ENCODE measurements at regions not wholly inside any gene's neighbourhood (a gene's known extent, or its start where the extent isn't known, plus 50 kb on each side); places are given as distances from the start of the nearest gene placed in this dataset.

DNA sequence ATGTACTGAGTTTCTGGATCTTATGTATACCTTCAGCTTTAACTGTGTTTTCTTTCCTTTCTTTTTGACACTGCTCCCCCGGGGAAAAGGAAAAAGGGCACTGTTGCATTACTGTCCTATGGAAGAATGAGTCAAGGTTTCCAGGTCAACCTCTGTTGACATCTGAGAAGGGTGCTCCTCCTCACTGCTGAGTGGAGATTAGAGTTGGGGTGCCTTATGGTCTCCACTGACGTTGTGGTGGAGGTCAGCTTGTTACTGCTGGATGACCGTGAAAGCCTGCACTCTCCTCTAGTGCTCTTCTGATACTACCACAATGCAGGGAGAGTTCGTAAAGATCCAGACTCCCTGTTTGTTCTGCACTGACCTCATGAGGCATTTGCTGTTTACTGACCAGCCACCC, 252.1 kb upstream of the GRM7 start (continued):
- peak; percentile 56; the same call in 1 of the 2 replicates for TF ChIP-seq ARID1B (IDR thresholded peaks at IDR 0.05)
- peak; percentile 71 for TF ChIP-seq CBFA2T3 (IDR thresholded peaks at IDR 0.05)
- TF ChIP-seq, protein P1, sequence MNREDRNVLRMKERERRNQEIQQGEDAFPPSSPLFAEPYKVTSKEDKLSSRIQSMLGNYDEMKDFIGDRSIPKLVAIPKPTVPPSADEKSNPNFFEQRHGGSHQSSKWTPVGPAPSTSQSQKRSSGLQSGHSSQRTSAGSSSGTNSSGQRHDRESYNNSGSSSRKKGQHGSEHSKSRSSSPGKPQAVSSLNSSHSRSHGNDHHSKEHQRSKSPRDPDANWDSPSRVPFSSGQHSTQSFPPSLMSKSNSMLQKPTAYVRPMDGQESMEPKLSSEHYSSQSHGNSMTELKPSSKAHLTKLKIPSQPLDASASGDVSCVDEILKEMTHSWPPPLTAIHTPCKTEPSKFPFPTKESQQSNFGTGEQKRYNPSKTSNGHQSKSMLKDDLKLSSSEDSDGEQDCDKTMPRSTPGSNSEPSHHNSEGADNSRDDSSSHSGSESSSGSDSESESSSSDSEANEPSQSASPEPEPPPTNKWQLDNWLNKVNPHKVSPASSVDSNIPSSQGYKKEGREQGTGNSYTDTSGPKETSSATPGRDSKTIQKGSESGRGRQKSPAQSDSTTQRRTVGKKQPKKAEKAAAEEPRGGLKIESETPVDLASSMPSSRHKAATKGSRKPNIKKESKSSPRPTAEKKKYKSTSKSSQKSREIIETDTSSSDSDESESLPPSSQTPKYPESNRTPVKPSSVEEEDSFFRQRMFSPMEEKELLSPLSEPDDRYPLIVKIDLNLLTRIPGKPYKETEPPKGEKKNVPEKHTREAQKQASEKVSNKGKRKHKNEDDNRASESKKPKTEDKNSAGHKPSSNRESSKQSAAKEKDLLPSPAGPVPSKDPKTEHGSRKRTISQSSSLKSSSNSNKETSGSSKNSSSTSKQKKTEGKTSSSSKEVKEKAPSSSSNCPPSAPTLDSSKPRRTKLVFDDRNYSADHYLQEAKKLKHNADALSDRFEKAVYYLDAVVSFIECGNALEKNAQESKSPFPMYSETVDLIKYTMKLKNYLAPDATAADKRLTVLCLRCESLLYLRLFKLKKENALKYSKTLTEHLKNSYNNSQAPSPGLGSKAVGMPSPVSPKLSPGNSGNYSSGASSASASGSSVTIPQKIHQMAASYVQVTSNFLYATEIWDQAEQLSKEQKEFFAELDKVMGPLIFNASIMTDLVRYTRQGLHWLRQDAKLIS (CRISPR knock-in tag; IDR thresholded peaks at IDR 0.05): no peak
- no peak for TF ChIP-seq ZNF347 (CRISPR knock-in tag; IDR thresholded peaks at IDR 0.05; ENCODE audit: low read depth)
- peak in 1 of 2 experiments; percentile 42; a peak in 1 of 3 replicates for TF ChIP-seq CBX3 (IDR thresholded peaks at IDR 0.05; ENCODE audit: borderline replicate concordance in 1 of 2, low read length in 2 of 2)
- TF ChIP-seq TBL1XR1 (IDR thresholded peaks at IDR 0.05; ENCODE audit: low read length in 2 of 2): no peak
- TF ChIP-seq, protein P2, sequence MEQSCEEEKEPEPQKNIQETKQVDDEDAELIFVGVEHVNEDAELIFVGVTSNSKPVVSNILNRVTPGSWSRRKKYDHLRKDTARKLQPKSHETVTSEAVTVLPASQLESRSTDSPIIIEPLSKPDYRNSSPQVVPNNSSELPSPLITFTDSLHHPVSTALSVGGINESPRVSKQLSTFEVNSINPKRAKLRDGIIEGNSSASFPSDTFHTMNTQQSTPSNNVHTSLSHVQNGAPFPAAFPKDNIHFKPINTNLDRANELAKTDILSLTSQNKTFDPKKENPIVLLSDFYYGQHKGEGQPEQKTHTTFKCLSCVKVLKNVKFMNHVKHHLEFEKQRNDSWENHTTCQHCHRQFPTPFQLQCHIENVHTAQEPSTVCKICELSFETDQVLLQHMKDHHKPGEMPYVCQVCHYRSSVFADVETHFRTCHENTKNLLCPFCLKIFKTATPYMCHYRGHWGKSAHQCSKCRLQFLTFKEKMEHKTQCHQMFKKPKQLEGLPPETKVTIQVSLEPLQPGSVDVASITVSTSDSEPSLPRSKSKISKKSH (CRISPR knock-in tag; IDR thresholded peaks at IDR 0.05): no peak
- peak; percentile 79 for TF ChIP-seq ZNF263 (CRISPR knock-in tag; IDR thresholded peaks at IDR 0.05; ENCODE audit: borderline replicate concordance)
- peak; percentile 54; the same call in 1 of the 2 replicates for TF ChIP-seq TCF3 (CRISPR knock-in tag; IDR thresholded peaks at IDR 0.05)
- 0 out of 2 replicates have a peak, but pooled peaks have one; percentile 22 for TF ChIP-seq SMARCA4 (IDR thresholded peaks at IDR 0.05)
- no peak for TF ChIP-seq MCM2 (IDR thresholded peaks at IDR 0.05; ENCODE audit: low read depth)
- peak; percentile 42; the same call in 1 of the 2 replicates for TF ChIP-seq JUND (IDR thresholded peaks at IDR 0.05; ENCODE audit: borderline replicate concordance, low read depth, low read length)
- TF ChIP-seq JUND (tag; IDR thresholded peaks at IDR 0.05; ENCODE audit: borderline replicate concordance, low read depth, low read length): no peak; the same call in 2 of the 3 replicates
- TF ChIP-seq ERF (CRISPR knock-in tag; IDR thresholded peaks at IDR 0.05): no peak
